GM21825 (cell line): ENCODE measurements at regions not wholly inside any gene's neighbourhood (a gene's known extent, or its start where the extent isn't known, plus 50 kb on each side); places are given as distances from the start of the nearest gene placed in this dataset.

ENCODE experiments used
- ATAC-seq: cut with Tn5 transposase; IDR thresholded peaks from one replicate; pipeline ENCODE4 v1.9.1; 2021; ENCODE audit warnings: mild to moderate bottlenecking, moderate library complexity; ENCODE audit not compliant: unreplicated experiment

- ATAC-seq = no peak
Measured at GRCh38 chr12:88310069-88310468, 168.0 kb downstream of the TMTC3 start.

- no peak for ATAC-seq
Measured at GRCh38 chr12:88310666-88311065, 168.6 kb downstream of the TMTC3 start.

GRCh38 chr12:88313554-88313953 is 171.4 kb downstream of the TMTC3 start:
- no peak for ATAC-seq

GRCh38 chr12:88314706-88315105 is 172.6 kb downstream of the TMTC3 start:
- no peak for ATAC-seq

GRCh38 chr12:88318726-88319125 is 176.6 kb downstream of the TMTC3 start:
- ATAC-seq = no peak

GRCh38 chr12:88325076-88325815 is 183.1 kb downstream of the TMTC3 start:
- ATAC-seq = no peak

GRCh38 chr12:88325816-88326189 is 183.7 kb downstream of the TMTC3 start:
- ATAC-seq = no peak

GRCh38 chr12:88327276-88327675 is 185.2 kb downstream of the TMTC3 start:
- no peak for ATAC-seq

- no peak for ATAC-seq
Measured at GRCh38 chr12:88328090-88328489, 186.0 kb downstream of the TMTC3 start.

- ATAC-seq = no peak
Measured at GRCh38 chr12:88329833-88330232, 187.7 kb downstream of the TMTC3 start.

GRCh38 chr12:88334271-88334670 is 192.2 kb downstream of the TMTC3 start:
- no peak for ATAC-seq

- ATAC-seq = no peak
Measured at GRCh38 chr12:88336076-88336739, 194.1 kb downstream of the TMTC3 start.

- ATAC-seq = no peak
Measured at GRCh38 chr12:88338486-88338885, 196.4 kb downstream of the TMTC3 start.

- no peak for ATAC-seq
Measured at GRCh38 chr12:88339254-88339949, 197.3 kb downstream of the TMTC3 start.

- no peak for ATAC-seq
Measured at GRCh38 chr12:88339966-88340365, 197.9 kb downstream of the TMTC3 start.

- no peak for ATAC-seq
Measured at GRCh38 chr12:88342251-88342806, 200.2 kb downstream of the TMTC3 start.

- ATAC-seq = no peak
Measured at GRCh38 chr12:88351146-88351545, 209.0 kb downstream of the TMTC3 start.

- ATAC-seq = no peak
Measured at GRCh38 chr12:88354691-88355090, 212.6 kb downstream of the TMTC3 start.

- no peak for ATAC-seq
Measured at GRCh38 chr12:88360343-88360742, 218.2 kb downstream of the TMTC3 start.

GRCh38 chr12:88361493-88361892 is 218.8 kb downstream of the KITLG start:
- no peak for ATAC-seq

GRCh38 chr12:88362439-88362838 is 217.8 kb downstream of the KITLG start:
- no peak for ATAC-seq

- no peak for ATAC-seq
Measured at GRCh38 chr12:88365403-88365802, 214.9 kb downstream of the KITLG start.
